22Rv1 (cell line): ENCODE measurements at regions not wholly inside any gene's neighbourhood (a gene's known extent, or its start where the extent isn't known, plus 50 kb on each side); places are given as distances from the start of the nearest gene placed in this dataset.

Source experiments
- H3K27ac ChIP-seq: fragments of 450-650 bp; 2 replicates; pipeline ENCODE4 v1.5.1; 2017
- ZFX ChIP-seq: fragments of 450-650 bp; IDR thresholded peaks from 2 replicates; pipeline ENCODE4 v1.6.1; 2017; ENCODE audit warnings: antibody characterized with exemption, borderline replicate concordance
- TF ChIP-seq, protein P1 (sequence below): fragments of 450-650 bp; IDR thresholded peaks from 2 replicates; pipeline ENCODE4 v1.5.1; 2017; ENCODE audit warnings: mild to moderate bottlenecking

DNA sequence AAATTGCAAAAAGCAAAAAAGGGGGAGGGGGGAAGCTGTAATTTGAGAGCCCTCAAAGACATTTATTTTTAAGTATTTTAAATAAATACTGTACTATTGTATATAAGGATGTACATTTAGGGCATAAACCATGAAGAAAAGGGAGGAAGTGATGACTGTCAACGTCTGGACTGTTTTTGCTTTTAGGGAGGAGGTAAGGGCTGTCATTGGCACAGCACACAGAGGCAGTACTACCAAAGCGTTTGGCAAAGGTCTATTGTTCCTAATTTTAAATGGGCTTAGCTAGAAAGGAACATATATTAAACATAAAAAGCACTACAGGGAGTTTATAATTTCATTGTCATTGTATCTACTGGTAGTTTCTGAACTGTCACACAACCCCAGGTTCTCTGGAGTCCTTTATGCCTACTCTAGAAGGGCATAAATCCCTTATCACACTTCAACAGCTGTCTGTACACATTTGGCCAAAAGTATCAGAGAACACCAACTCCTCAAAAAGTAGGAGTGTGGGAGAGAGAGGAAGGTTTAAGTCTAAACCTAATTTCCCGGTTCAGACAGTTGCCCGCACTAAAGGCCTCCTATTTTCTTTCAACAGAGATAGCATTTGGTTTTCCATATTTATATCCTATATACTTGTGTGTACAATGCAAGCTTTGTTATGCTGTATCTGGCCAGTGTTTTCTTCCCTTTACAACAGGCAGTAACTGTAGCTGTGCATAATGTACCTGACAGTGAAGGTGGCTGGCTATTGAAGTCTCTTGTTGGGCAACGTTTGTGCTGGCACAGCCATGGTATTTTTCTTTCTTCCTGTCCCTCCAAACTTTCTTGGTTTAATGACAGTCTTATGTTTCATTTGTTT is 406.2 kb downstream of the KLF5 start:
- no peak overlapping the region for H3K27ac ChIP-seq
- TF ChIP-seq, protein P1, sequence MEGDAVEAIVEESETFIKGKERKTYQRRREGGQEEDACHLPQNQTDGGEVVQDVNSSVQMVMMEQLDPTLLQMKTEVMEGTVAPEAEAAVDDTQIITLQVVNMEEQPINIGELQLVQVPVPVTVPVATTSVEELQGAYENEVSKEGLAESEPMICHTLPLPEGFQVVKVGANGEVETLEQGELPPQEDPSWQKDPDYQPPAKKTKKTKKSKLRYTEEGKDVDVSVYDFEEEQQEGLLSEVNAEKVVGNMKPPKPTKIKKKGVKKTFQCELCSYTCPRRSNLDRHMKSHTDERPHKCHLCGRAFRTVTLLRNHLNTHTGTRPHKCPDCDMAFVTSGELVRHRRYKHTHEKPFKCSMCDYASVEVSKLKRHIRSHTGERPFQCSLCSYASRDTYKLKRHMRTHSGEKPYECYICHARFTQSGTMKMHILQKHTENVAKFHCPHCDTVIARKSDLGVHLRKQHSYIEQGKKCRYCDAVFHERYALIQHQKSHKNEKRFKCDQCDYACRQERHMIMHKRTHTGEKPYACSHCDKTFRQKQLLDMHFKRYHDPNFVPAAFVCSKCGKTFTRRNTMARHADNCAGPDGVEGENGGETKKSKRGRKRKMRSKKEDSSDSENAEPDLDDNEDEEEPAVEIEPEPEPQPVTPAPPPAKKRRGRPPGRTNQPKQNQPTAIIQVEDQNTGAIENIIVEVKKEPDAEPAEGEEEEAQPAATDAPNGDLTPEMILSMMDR: no peak

DNA sequence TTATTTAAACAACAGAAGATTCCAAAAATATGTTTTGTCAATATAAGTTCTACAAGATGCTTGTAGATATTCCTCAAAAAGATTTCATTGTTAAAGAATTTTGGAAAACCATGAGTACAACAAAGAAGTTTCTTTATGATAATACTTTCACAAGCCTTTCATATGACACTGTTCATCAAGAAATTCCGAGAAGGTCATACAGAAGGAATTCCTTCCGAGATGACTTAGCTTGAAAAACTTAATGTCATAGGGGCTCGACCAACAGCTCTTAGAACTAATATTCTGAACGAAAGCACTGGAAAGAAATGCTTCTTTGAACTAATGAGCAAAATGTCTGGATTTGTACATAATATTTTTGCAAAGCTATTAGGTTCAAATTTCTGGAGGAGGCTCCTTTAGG is 403.4 kb downstream of the KLF5 start:
- no peak for TF ChIP-seq ZFX
- TF ChIP-seq, protein P1: no peak
- H3K27ac ChIP-seq: no peak overlapping the region

DNA sequence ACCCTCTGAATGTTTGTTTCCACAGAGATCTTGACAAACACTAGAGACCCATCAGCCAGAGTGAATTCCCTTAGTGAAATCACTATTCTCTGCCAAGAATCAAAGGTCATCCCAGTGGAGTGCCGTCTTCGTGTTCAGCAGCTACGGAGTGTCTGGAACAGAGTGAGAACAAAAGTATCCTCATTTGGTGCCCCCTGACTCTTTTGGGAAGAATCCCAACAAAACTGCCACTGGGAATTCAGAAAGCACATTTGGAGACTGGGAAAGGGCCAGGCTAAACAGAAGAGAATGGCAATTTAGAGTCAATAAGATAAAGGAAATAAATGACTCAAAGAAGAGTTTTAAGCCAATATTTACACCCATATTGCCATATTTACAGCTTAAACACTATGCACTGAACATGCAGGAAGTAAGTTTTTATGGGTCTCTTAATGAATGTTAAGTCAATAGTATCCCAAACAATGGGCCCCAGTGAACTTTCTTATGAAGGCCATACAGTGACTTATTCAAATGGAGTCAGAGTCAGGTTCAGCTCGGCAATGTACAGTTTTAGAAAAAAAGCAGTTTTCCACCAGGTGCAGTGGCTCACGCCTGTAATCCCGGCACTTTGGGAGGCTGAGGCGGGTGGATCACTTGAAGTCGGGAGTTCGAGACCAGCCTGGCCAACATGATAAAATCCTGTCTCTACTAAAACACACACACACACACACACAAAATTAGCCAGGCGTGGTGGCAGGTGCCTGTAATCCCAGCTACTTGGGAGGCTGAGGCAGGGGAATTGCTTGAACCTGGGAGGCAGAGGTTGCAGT is 392.6 kb downstream of the KLF5 start:
- H3K27ac ChIP-seq: peak overlapping the region; percentile 87
- TF ChIP-seq, protein P1: no peak
- no peak for TF ChIP-seq ZFX

DNA sequence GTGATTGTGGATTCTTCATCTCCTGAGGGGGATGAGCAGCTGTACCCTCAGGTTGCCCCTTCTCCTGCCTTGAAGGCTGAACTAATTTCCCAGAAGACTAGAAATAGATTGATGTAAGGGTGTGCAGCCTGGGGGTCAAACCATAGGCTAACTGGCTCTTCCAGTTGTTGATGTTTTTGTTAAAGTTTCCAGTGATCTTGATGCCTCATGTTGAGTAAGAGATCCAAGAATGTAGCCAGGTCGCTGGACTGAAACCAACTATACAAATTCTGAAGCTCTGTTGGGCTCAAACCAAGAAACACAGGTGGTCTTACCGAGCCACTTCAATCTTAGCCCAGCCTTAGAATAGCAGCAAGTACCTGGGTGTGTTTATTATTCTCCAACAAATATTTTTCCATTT is 391.8 kb downstream of the KLF5 start:
- H3K27ac ChIP-seq: peak overlapping the region; percentile 87
- TF ChIP-seq ZFX: no peak
- TF ChIP-seq, protein P1: no peak

DNA sequence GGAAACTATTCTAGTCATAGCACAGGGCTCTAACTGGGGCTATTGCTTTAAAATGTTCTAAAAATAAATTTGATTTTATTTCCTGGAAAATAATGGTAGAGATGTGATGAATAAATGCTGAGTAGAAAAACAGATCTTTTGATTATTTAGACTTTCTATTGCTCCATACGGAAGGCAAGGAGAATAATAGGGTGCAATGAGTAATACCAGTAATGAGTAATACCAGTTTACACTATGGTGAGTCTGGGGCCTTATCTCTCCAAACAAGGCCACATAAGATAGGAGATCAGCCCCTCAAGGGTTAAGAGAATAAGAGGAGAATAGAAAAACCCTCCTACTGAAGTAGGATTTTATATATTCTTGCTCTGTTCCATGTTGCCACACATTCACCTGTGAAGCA is 390.4 kb downstream of the KLF5 start:
- H3K27ac ChIP-seq: no peak overlapping the region
- TF ChIP-seq, protein P1: no peak
- no peak for TF ChIP-seq ZFX

DNA sequence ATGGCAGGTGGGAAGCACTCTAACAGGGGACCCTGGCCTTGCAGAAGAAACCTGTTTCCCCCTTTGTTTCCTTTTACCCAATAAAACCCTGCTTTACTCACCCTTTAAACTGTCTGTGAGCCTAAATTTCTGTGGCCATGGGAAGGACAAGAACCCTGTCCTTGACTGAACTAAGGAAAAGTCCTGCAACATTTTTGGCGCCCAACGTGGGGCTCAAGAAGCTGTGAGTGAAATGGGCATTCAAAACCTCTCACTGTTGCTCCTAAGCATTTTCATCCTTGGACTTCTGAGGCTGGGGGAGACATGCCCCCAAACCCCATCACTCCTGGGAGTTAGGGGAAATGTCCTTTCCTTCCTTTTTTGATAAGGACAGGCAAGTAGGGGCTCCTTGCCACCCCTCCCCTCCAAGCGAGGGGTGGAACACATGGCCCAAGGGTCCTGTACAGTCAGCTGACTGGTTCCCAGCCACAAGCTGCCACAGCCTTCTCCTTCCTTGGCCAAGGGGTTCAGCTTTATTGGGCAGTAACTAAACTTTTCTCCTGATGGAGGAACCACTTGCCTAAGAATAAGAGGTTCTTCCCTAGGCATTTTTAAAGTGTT is 381.6 kb downstream of the KLF5 start:
- no peak overlapping the region for H3K27ac ChIP-seq
- TF ChIP-seq ZFX: no peak
- TF ChIP-seq, protein P1: no peak
